C4-2B (cell line): ENCODE measurements at regions not wholly inside any gene's neighbourhood (a gene's known extent, or its start where the extent isn't known, plus 50 kb on each side); places are given as distances from the start of the nearest gene placed in this dataset.

Experiments used
- CTCF ChIP-seq: fragments of 450-650 bp; conservative IDR thresholded peaks from 2 replicates; pipeline ENCODE4 v1.5.1; 2017; ENCODE audit warnings: mild to moderate bottlenecking
- ZFX ChIP-seq: fragments of 450-650 bp; IDR thresholded peaks from 2 replicates; pipeline ENCODE4 v1.6.1; 2017

- TF ChIP-seq CTCF (no peak), ZFX (no peak)
These were observed 508.7 kb upstream of the FAM98A start for GRCh38 chr2:34107811-34108210.
